Right hindlimb (tissue), 1 donor: ENCODE measurements at regions not wholly inside any gene's neighbourhood (a gene's known extent, or its start where the extent isn't known, plus 50 kb on each side); places are given as distances from the start of the nearest gene placed in this dataset.

Experiments used
- DNase-seq: peaks from one replicate; pipeline ENCODE4 v3.0.0-alpha.2; 2018

DNA sequence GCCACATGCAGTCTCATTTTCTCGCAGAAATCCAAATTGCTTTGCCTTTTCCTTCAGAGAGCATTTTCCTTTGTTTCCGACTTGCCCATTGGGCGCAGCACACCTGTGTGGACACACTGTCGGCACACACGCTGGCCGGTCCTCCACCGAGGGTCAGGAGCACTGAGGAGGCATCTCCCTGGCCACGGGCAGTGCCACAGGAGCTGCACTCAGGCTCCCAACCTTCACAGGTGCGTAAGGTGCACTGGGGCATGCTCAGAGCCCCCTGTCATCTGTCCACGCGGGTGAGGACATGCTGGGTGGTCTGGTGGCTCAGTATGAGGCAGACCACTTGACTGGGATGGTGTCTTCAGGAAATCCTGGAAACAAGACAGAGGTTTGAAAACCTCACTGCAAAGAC lies 779.1 kb downstream of the BRD1 start:
- no peak for DNase-seq

GRCh38 chr22:49047447-49047846 lies 780.2 kb downstream of the BRD1 start:
- no peak for DNase-seq

- DNase-seq, result peak; percentile 59
Measured at GRCh38 chr22:49046546-49047361, 780.9 kb downstream of the BRD1 start.

DNA sequence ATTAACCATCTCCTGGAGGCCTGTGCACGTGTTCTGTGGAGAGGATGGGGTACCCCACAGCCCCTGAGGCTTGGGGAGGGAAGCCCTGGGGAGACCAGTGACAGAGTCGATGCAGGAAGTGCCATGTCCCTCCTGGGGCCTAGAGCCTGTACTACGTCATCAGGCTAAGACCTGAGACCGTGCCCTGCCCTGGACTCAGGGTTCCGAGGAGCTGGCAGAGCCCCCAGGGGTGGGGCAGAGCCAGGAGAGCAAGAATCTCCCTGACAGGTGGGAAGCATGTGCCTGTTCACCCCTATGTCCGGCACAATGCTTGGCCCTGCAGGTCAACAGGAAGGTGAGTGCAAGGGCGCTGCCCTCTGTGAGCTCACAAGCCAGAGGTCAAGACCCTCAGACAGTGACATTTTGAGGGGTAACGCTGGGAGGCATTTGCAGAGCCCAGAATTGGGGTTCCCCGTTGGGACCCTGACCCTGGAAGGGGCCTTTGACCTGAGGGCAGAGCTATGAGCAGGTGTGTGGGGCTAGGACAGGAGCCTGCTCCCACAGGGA lies 781.6 kb downstream of the BRD1 start:
- DNase-seq, result no peak

DNA sequence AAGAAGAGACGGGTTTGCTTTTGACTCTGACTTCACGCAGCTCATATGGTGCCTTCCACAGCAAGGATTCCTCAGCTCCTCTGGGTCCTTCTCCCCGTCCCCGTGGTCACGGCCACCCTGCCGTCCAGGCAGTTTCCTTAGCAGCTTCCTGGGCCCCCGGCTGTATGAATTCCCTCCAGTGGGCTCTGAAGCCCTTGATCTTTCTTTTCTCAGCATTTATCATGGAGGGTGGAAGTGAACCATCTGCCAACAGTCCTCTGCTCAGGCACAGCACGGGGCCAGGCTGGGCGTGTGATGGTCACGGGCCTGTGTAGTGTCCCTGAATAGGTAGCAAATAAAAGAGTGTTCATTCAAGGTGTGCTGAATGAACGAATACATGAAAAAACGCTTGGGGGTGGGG lies 782.4 kb downstream of the BRD1 start:
- DNase-seq, result no peak

GRCh38 chr22:49044776-49045175 lies 782.9 kb downstream of the BRD1 start:
- no peak for DNase-seq

DNA sequence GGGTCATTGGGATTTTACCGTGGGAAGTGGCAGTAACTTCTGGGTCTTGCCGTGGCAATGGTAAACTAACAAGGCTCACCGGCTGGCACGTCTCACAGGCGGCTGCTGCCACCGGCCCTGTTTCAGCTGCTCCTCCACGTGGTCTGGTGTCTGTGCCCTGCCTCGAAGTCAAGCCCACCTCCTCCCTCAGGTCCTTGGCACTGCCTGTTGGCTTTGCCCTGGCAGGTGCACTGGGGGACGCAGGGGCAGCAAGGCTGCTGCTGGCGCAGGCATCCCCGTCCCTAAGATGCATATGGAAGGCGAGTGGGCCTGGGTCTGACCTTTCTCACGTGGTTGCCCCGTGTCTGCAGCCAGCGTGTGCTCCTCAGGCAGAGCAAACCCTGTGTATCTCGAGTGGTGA lies 783.6 kb downstream of the BRD1 start:
- no peak for DNase-seq

- DNase-seq, result no peak
Measured at GRCh38 chr22:49042877-49043859, 784.5 kb downstream of the BRD1 start.

GRCh38 chr22:49042066-49042465 lies 785.6 kb downstream of the BRD1 start:
- DNase-seq, result no peak

- no peak for DNase-seq
Measured at GRCh38 chr22:49040754-49041467, 786.8 kb downstream of the BRD1 start.

DNA sequence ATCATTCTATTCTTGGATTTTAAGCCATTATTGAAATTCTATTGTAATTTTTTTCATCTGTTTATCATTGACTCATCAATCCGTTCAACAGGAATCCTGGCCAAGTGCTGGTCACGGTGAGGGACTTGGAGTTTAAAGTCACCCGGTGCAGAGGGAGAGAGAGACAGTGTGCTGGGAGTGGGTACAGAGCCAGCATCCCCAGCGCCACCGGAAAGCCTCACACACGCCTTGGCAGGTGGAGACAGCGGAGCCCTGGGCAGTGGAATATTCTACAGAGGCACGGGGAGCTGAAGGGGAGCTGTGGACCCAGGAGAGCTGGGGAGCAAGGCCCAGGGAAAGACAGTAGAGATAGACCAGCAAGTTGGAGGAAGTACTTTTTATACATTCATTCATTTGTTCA lies 787.6 kb downstream of the BRD1 start:
- no peak for DNase-seq

- no peak for DNase-seq
Measured at GRCh38 chr22:49039625-49040024, 788.0 kb downstream of the BRD1 start.

- DNase-seq, result no peak
Measured at GRCh38 chr22:49037701-49038245, 789.9 kb downstream of the BRD1 start.

DNA sequence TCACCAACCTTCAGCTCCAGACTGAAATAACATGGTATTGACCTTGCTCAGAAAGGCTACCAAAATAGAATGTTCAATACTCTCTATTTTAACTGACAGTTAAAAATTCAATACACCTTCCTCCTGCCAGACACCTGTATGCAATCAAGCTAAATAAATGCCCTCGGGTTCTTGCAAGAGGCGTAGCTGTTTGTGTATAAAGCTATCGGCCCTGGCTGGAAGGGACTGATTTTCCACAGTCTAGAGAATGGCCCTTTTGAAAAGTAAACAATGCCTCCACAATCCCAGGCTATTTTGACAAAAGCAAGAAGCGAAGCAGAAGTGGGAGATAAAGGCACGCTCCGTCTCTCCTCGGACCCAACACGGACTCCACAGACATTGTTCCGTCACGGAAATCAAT lies 791.2 kb downstream of the BRD1 start:
- DNase-seq, result no peak

- DNase-seq, result no peak
Measured at GRCh38 chr22:49035818-49036457, 791.7 kb downstream of the BRD1 start.

- no peak for DNase-seq
Measured at GRCh38 chr22:49034836-49035817, 792.5 kb downstream of the BRD1 start.

- DNase-seq, result no peak
Measured at GRCh38 chr22:49033616-49034015, 794.1 kb downstream of the BRD1 start.

GRCh38 chr22:49032821-49033220 lies 794.9 kb downstream of the BRD1 start:
- DNase-seq, result no peak

DNA sequence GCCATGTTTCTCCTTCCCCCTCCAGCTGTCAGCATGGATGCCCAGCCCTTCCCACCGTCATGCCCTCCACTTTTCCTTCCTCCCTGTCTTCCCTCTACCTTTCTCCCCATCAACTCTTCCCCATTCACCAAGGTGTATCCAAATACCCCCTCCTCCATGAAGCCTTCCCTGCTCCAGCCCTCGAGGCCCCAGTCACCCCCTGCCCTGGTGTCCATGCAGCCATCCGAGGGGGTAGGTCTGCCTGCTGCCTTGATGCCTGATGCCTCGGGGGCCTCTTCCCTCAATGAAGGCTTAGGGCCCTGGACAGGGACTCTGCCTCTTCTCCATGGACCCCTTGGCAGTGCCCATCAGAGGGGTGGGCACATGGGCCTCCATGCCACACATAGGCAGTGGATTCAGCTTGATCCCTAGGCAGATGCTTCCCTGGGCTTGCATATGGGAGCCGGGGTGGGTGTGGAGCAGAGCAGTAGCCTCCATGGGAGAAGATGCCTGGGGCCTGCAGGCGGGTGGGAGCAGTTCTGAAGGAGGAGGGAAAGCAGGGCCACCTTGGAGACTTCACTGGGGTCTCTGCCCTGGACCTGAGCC lies 795.8 kb downstream of the BRD1 start:
- no peak for DNase-seq

GRCh38 chr22:49028111-49028510 lies 799.6 kb downstream of the BRD1 start:
- DNase-seq, result no peak

DNA sequence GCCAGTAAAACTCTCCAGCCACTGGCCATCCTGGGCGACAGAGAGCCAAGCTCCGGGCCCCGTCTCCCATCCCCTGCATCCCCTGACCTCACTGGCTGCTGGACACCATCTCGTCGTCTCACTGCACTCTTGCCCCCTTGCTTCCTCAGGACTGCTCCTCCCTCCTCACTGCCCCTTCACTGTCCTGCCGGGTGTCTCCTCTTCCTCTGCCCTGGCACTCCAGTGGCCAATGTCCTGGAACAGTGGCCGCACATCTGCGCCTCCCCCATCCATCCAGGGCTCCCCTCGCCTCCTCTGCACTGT lies 800.4 kb downstream of the BRD1 start:
- no peak for DNase-seq
